ENCODE measurements at regions not wholly inside any gene's neighbourhood (a gene's known extent, or its start where the extent isn't known, plus 50 kb on each side); places are given as distances from the start of the nearest gene placed in this dataset.
"Not testable (repeated sequence)": the region's sequence is repeated elsewhere in the genome, so short reads cannot be mapped to it uniquely, and the experiment has no call there.

- Histone ChIP-seq H3K4me1 (ENCODE audit: control insufficient read depth, insufficient read depth, low read length) (no peaks in the 10 kb centered on the region), H3K4me3 (ENCODE audit: low read depth, low read length) (no peak overlapping the region), H3K27me3 (ENCODE audit: control insufficient read depth, insufficient read depth, low read length) (no peaks in the 10 kb centered on the region), H3K36me3 (ENCODE audit: control insufficient read depth, insufficient read depth, low read length) (no peaks in the 10 kb centered on the region), H3K9me3 (ENCODE audit: control insufficient read depth, insufficient read depth, low read length) (no peaks in the 10 kb centered on the region), H3K27ac (ENCODE audit: low read depth, low read length) (no peak overlapping the region)
- DNase-seq (ENCODE audit: low read depth in 4 of 6, low spot score in 6 of 6) = no peak
- 95% methylated on average over 3 of the region's 5 CpGs for WGBS (ENCODE audit: insufficient coverage)
Observed at GRCh38 chr3:22729212-22729611, 473.9 kb upstream of the UBE2E2 start.

- H3K9me3 ChIP-seq (ENCODE audit: control insufficient read depth, insufficient read depth, low read length) = no peaks in the 10 kb centered on the region
- no CpG with 5 or more reads among the region's 1 CpG for WGBS (ENCODE audit: insufficient coverage)
- H3K36me3 ChIP-seq (ENCODE audit: control insufficient read depth, insufficient read depth, low read length) = no peaks in the 10 kb centered on the region
- H3K4me1 ChIP-seq (ENCODE audit: control insufficient read depth, insufficient read depth, low read length) = no peaks in the 10 kb centered on the region
- no peak overlapping the region for H3K4me3 ChIP-seq (ENCODE audit: low read depth, low read length)
- H3K27ac ChIP-seq (ENCODE audit: low read depth, low read length) = no peak overlapping the region
- no peaks in the 10 kb centered on the region for H3K27me3 ChIP-seq (ENCODE audit: control insufficient read depth, insufficient read depth, low read length)
- DNase-seq (ENCODE audit: low read depth in 4 of 6, low spot score in 6 of 6) = peak in 1 of 6 donors; percentile 7
Observed at GRCh38 chr3:22729981-22730380, 473.1 kb upstream of the UBE2E2 start.

GRCh38 chr3:22730701-22731100, 472.4 kb upstream of the UBE2E2 start:
- no CpG with 5 or more reads among the region's 1 CpG for WGBS (ENCODE audit: insufficient coverage)
- DNase-seq (ENCODE audit: low read depth in 4 of 6, low spot score in 6 of 6) = no peak
- Histone ChIP-seq H3K27ac (ENCODE audit: low read depth, low read length) (no peak overlapping the region), H3K4me1 (ENCODE audit: control insufficient read depth, insufficient read depth, low read length) (no peaks in the 10 kb centered on the region), H3K36me3 (ENCODE audit: control insufficient read depth, insufficient read depth, low read length) (no peaks in the 10 kb centered on the region), H3K27me3 (ENCODE audit: control insufficient read depth, insufficient read depth, low read length) (no peaks in the 10 kb centered on the region), H3K4me3 (ENCODE audit: low read depth, low read length) (no peak overlapping the region), H3K9me3 (ENCODE audit: control insufficient read depth, insufficient read depth, low read length) (no peaks in the 10 kb centered on the region)

GRCh38 chr3:22731901-22732300, 471.2 kb upstream of the UBE2E2 start:
- 90% methylated on average over 1 of the region's 1 CpG for WGBS (ENCODE audit: insufficient coverage)
- no peaks in the 10 kb centered on the region for H3K36me3 ChIP-seq (ENCODE audit: control insufficient read depth, insufficient read depth, low read length)
- no peak for DNase-seq (ENCODE audit: low read depth in 4 of 6, low spot score in 6 of 6)
- H3K9me3 ChIP-seq (ENCODE audit: control insufficient read depth, insufficient read depth, low read length) = no peaks in the 10 kb centered on the region
- H3K27me3 ChIP-seq (ENCODE audit: control insufficient read depth, insufficient read depth, low read length) = no peaks in the 10 kb centered on the region
- no peak overlapping the region for H3K4me3 ChIP-seq (ENCODE audit: low read depth, low read length)
- H3K27ac ChIP-seq (ENCODE audit: low read depth, low read length) = no peak overlapping the region
- no peaks in the 10 kb centered on the region for H3K4me1 ChIP-seq (ENCODE audit: control insufficient read depth, insufficient read depth, low read length)

- H3K27ac ChIP-seq (ENCODE audit: low read depth, low read length) = no peak overlapping the region
- WGBS (ENCODE audit: insufficient coverage) = 44% methylated on average over 1 of the region's 1 CpG
- H3K9me3 ChIP-seq (ENCODE audit: control insufficient read depth, insufficient read depth, low read length) = no peaks in the 10 kb centered on the region
- H3K36me3 ChIP-seq (ENCODE audit: control insufficient read depth, insufficient read depth, low read length) = no peaks in the 10 kb centered on the region
- no peaks in the 10 kb centered on the region for H3K4me1 ChIP-seq (ENCODE audit: control insufficient read depth, insufficient read depth, low read length)
- H3K4me3 ChIP-seq (ENCODE audit: low read depth, low read length) = no peak overlapping the region
- H3K27me3 ChIP-seq (ENCODE audit: control insufficient read depth, insufficient read depth, low read length) = no peaks in the 10 kb centered on the region
- DNase-seq (ENCODE audit: low read depth in 4 of 6, low spot score in 6 of 6) = no peak
Observed at GRCh38 chr3:22732641-22733040, 470.5 kb upstream of the UBE2E2 start.

GRCh38 chr3:22734207-22734606, 468.9 kb upstream of the UBE2E2 start:
- Histone ChIP-seq H3K4me1 (ENCODE audit: control insufficient read depth, insufficient read depth, low read length) (no peaks in the 10 kb centered on the region), H3K4me3 (ENCODE audit: low read depth, low read length) (no peak overlapping the region), H3K27ac (ENCODE audit: low read depth, low read length) (no peak overlapping the region), H3K9me3 (ENCODE audit: control insufficient read depth, insufficient read depth, low read length) (no peaks in the 10 kb centered on the region), H3K36me3 (ENCODE audit: control insufficient read depth, insufficient read depth, low read length) (no peaks in the 10 kb centered on the region), H3K27me3 (ENCODE audit: control insufficient read depth, insufficient read depth, low read length) (no peaks in the 10 kb centered on the region)
- no CpG with 5 or more reads among the region's 1 CpG for WGBS (ENCODE audit: insufficient coverage)
- no peak for DNase-seq (ENCODE audit: low read depth in 4 of 6, low spot score in 6 of 6)

- no peak for DNase-seq (ENCODE audit: low read depth in 4 of 6, low spot score in 6 of 6)
- no CpG with 5 or more reads among the region's 2 CpGs for WGBS (ENCODE audit: insufficient coverage)
Observed at GRCh38 chr3:22734756-22735155, 468.4 kb upstream of the UBE2E2 start.

GRCh38 chr3:22735373-22735772, 467.8 kb upstream of the UBE2E2 start:
- Histone ChIP-seq H3K27ac (ENCODE audit: low read depth, low read length) (no peak overlapping the region), H3K9me3 (ENCODE audit: control insufficient read depth, insufficient read depth, low read length) (no peaks in the 10 kb centered on the region), H3K4me1 (ENCODE audit: control insufficient read depth, insufficient read depth, low read length) (no peaks in the 10 kb centered on the region), H3K4me3 (ENCODE audit: low read depth, low read length) (no peak overlapping the region), H3K36me3 (ENCODE audit: control insufficient read depth, insufficient read depth, low read length) (no peaks in the 10 kb centered on the region), H3K27me3 (ENCODE audit: control insufficient read depth, insufficient read depth, low read length) (no peaks in the 10 kb centered on the region)
- no peak for DNase-seq (ENCODE audit: low read depth in 4 of 6, low spot score in 6 of 6)

More at GRCh38 chr3:22734756-22735155, 468.4 kb upstream of the UBE2E2 start:
- H3K9me3 ChIP-seq (ENCODE audit: control insufficient read depth, insufficient read depth, low read length) = no peaks in the 10 kb centered on the region
- H3K4me3 ChIP-seq (ENCODE audit: low read depth, low read length) = no peak overlapping the region
- no peak overlapping the region for H3K27ac ChIP-seq (ENCODE audit: low read depth, low read length)
- no peaks in the 10 kb centered on the region for H3K27me3 ChIP-seq (ENCODE audit: control insufficient read depth, insufficient read depth, low read length)
- H3K36me3 ChIP-seq (ENCODE audit: control insufficient read depth, insufficient read depth, low read length) = no peaks in the 10 kb centered on the region
- H3K4me1 ChIP-seq (ENCODE audit: control insufficient read depth, insufficient read depth, low read length) = no peaks in the 10 kb centered on the region

- not testable (repeated sequence) for H3K4me1 ChIP-seq (ENCODE audit: control insufficient read depth, insufficient read depth, low read length); H3K27me3 ChIP-seq (ENCODE audit: control insufficient read depth, insufficient read depth, low read length); DNase-seq (ENCODE audit: low read depth in 4 of 6, low spot score in 6 of 6); H3K27ac ChIP-seq (ENCODE audit: low read depth, low read length); H3K9me3 ChIP-seq (ENCODE audit: control insufficient read depth, insufficient read depth, low read length); H3K4me3 ChIP-seq (ENCODE audit: low read depth, low read length); H3K36me3 ChIP-seq (ENCODE audit: control insufficient read depth, insufficient read depth, low read length)
- 95% methylated on average over 16 of the region's 22 CpGs for WGBS (ENCODE audit: insufficient coverage)
Observed at GRCh38 chr3:22743386-22743785, 459.7 kb upstream of the UBE2E2 start.

- no peaks in the 10 kb centered on the region for H3K9me3 ChIP-seq (ENCODE audit: control insufficient read depth, insufficient read depth, low read length)
- H3K4me3 ChIP-seq (ENCODE audit: low read depth, low read length) = no peak overlapping the region
- H3K4me1 ChIP-seq (ENCODE audit: control insufficient read depth, insufficient read depth, low read length) = no peaks in the 10 kb centered on the region
- no peaks in the 10 kb centered on the region for H3K27me3 ChIP-seq (ENCODE audit: control insufficient read depth, insufficient read depth, low read length)
- no peaks in the 10 kb centered on the region for H3K36me3 ChIP-seq (ENCODE audit: control insufficient read depth, insufficient read depth, low read length)
- no peak overlapping the region for H3K27ac ChIP-seq (ENCODE audit: low read depth, low read length)
- no peak for DNase-seq (ENCODE audit: low read depth in 4 of 6, low spot score in 6 of 6)
Observed at GRCh38 chr3:22745321-22745720, 457.8 kb upstream of the UBE2E2 start.

GRCh38 chr3:22746221-22746620, 456.9 kb upstream of the UBE2E2 start:
- Histone ChIP-seq H3K27ac (ENCODE audit: low read depth, low read length) (no peak overlapping the region), H3K27me3 (ENCODE audit: control insufficient read depth, insufficient read depth, low read length) (no peaks in the 10 kb centered on the region), H3K4me1 (ENCODE audit: control insufficient read depth, insufficient read depth, low read length) (no peaks in the 10 kb centered on the region), H3K9me3 (ENCODE audit: control insufficient read depth, insufficient read depth, low read length) (no peaks in the 10 kb centered on the region), H3K36me3 (ENCODE audit: control insufficient read depth, insufficient read depth, low read length) (no peaks in the 10 kb centered on the region), H3K4me3 (ENCODE audit: low read depth, low read length) (no peak overlapping the region)
- DNase-seq (ENCODE audit: low read depth in 4 of 6, low spot score in 6 of 6) = no peak
